GM06990 (cell line): ENCODE measurements at regions not wholly inside any gene's neighbourhood (a gene's known extent, or its start where the extent isn't known, plus 50 kb on each side); places are given as distances from the start of the nearest gene placed in this dataset.
"Not testable (repeated sequence)": the region's sequence is repeated elsewhere in the genome, so short reads cannot be mapped to it uniquely, and the experiment has no call there.

Source experiments
- DNase-seq: peaks from one replicate; pipeline ENCODE4 v3.0.0-alpha.2; 2011; ENCODE audit not compliant: insufficient read length; ENCODE audit errors: extremely low read depth
- H3K27me3 ChIP-seq: replicated peaks from 2 replicates; pipeline ENCODE4 v1.6.0; 2011; ENCODE audit warnings: low read length; ENCODE audit not compliant: control insufficient read depth, insufficient read depth
- H3K36me3 ChIP-seq: 2 replicates; pipeline ENCODE4 v1.5.1; 2011; ENCODE audit warnings: low read length; ENCODE audit not compliant: control insufficient read depth, insufficient read depth
- H3K4me3 ChIP-seq: replicated peaks from 2 replicates; pipeline ENCODE4 v1.5.1; 2011; ENCODE audit warnings: low read depth, mild to moderate bottlenecking, control low read depth, low read length
- TF ChIP-seq, protein P1 (sequence below): IDR thresholded peaks from 2 replicates; pipeline ENCODE4 v1.5.1; 2011; ENCODE audit warnings: low read length, control low read depth, mild to moderate bottlenecking, inconsistent platforms; ENCODE audit not compliant: insufficient read depth, poor library complexity, severe bottlenecking

DNA sequence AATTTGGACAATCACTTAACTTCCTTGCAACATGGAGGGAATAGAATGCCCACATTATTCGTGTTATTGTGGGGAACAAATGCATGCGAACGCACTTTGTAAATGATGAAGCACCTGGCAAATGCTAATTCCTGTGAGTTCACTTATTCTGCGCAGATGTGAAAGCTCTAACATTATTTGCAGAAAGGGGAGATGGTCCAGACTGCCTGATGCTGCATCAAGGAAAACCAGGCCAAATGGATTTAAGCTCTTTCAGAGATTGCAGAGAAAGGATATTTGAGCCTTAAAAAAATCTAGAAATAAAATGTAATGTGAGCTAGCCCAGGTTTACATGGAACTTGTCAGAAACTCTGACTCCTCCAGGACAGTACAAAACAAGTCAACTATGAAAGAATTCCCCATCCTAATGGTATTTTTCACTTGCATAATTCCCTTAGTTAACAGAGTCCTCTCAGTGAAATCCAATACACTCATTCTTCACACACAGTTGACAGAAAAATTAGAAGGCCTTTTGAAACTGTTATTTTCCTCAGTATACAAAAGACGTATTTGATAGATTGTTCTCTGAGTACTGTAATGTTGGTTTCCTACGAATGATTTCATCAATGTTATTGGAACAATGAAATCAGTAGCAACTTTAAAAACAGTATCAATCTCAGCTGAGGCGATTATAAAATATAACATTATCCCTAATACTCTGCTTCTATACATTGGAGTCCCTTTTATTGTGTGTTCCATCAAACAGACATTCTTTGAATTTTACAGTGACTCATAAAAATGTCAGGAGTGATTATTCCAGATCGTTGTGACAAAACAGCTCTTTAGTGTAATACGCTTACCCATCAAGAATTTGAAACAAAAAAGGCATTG is 136.3 kb upstream of the ANK3 start:
- Histone ChIP-seq H3K27me3 (no peaks in the 10 kb centered on the region), H3K36me3 (no peaks in the 10 kb centered on the region), H3K4me3 (no peak overlapping the region)
- TF ChIP-seq, protein P1, sequence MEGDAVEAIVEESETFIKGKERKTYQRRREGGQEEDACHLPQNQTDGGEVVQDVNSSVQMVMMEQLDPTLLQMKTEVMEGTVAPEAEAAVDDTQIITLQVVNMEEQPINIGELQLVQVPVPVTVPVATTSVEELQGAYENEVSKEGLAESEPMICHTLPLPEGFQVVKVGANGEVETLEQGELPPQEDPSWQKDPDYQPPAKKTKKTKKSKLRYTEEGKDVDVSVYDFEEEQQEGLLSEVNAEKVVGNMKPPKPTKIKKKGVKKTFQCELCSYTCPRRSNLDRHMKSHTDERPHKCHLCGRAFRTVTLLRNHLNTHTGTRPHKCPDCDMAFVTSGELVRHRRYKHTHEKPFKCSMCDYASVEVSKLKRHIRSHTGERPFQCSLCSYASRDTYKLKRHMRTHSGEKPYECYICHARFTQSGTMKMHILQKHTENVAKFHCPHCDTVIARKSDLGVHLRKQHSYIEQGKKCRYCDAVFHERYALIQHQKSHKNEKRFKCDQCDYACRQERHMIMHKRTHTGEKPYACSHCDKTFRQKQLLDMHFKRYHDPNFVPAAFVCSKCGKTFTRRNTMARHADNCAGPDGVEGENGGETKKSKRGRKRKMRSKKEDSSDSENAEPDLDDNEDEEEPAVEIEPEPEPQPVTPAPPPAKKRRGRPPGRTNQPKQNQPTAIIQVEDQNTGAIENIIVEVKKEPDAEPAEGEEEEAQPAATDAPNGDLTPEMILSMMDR, result no peak
- no peak for DNase-seq

DNA sequence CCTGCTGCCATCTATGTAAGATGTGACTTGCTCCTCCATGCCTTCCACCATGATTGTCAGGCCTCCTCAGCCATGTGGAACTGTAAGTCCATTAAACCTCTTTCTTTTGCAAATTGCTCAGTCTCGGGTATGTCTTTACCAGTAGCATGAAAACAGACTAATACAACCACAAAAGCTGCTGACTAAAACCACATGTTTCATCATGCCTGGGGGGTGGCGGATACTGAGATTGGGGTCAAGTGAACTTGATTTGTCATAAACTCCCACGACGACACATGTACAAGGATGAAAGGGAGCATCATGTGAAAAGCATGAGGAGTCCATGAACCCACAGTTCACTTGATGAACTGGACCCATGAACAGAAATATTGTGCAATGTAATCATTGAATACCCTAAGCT is 134.9 kb upstream of the ANK3 start:
- TF ChIP-seq, protein P1, result no peak
- no peaks in the 10 kb centered on the region for H3K27me3 ChIP-seq
- no peak for DNase-seq
- no peak overlapping the region for H3K4me3 ChIP-seq
- no peaks in the 10 kb centered on the region for H3K36me3 ChIP-seq

DNA sequence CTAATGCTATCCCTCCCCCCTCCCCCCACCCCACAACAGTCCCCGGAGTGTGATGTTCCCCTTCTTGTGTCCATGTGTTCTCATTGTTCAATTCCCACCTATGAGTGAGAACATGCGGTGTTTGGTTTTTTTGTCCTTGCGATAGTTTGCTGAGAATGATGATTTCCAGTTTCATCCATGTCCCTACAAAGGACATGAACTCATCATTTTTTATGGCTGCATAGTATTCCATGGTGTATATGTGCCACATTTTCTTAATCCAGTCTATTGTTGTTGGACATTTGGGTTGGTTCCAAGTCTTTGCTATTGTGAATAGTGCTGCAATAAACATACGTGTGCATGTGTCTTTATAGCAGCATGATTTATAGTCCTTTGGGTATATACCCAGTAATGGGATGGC is 133.7 kb upstream of the ANK3 start:
- DNase-seq, H3K36me3 ChIP-seq, H3K27me3 ChIP-seq, H3K4me3 ChIP-seq: not testable (repeated sequence)

DNA sequence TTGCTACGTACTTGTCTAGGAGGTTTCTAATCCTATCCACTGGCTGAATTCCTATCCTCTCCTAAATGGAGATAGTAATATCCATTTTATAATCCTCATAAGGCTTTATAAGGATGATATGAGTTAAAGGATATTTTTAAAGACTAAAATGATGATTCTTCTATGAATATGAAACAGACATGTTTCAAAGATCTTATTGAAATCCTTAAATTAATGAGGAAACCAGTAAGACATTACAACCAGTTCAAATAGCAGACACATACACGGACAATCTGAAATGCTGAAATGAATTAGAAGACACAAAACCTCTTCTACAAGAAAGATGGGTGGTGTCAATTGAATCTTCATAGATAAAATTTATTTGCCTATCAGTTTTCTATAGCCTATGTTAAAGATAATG is 132.9 kb upstream of the ANK3 start:
- TF ChIP-seq, protein P1, result no peak
- H3K36me3 ChIP-seq, result no peaks in the 10 kb centered on the region
- no peaks in the 10 kb centered on the region; the same call in 1 of the 2 replicates for H3K27me3 ChIP-seq
- H3K4me3 ChIP-seq, result no peak overlapping the region
- no peak for DNase-seq

DNA sequence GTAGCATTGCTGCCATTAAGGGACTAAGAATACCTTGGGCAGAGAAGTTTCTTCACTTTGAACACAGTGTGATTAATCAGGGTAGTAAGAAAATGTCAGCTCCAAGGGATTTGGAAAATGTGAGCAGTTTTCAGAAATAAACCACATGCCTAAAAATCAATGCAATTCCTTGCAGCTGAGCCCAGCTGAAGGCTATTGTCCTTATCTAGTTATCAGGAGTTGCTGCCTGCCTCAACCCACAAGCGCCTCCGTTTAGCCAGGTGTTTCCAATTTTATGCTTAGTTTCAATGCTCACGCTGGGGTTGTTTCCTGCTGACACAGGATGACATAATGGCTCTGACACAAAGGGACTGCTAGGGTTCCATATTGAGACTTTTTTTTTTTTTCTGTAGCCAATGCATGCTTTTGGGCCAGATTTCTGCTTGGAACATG is 132.3 kb upstream of the ANK3 start:
- H3K27me3 ChIP-seq, result no peaks in the 10 kb centered on the region; the same call in 1 of the 2 replicates
- H3K4me3 ChIP-seq, result no peak overlapping the region
- TF ChIP-seq, protein P1, result no peak
- H3K36me3 ChIP-seq, result no peaks in the 10 kb centered on the region
- no peak for DNase-seq

DNA sequence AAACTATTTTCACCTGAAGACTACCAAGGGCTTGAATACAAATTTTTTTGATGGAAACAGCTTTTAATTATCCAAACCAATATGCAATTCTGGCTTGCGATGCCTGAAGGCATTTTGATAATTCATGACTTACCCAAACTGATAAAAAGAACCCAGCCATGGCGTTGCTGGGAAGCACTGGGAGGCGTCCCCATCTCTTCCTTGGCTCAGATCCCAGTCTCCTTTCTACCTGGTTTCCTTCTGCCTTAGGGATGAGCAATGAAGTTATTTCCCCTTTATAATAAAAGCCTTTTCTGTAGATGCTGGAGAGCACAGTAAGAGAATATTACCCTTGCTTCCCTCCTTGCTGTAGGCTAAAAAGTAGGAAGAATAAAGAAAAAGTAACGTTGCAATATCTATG is 129.1 kb upstream of the ANK3 start:
- DNase-seq, result no peak
- TF ChIP-seq, protein P1, result no peak
- no peaks in the 10 kb centered on the region for H3K36me3 ChIP-seq
- H3K27me3 ChIP-seq, result no peaks in the 10 kb centered on the region; the same call in 1 of the 2 replicates
- H3K4me3 ChIP-seq, result no peak overlapping the region
